ENCODE measurements at regions not wholly inside any gene's neighbourhood (a gene's known extent, or its start where the extent isn't known, plus 50 kb on each side); places are given as distances from the start of the nearest gene placed in this dataset.
"Not testable (repeated sequence)": the region's sequence is repeated elsewhere in the genome, so short reads cannot be mapped to it uniquely, and the experiment has no call there.

DNA sequence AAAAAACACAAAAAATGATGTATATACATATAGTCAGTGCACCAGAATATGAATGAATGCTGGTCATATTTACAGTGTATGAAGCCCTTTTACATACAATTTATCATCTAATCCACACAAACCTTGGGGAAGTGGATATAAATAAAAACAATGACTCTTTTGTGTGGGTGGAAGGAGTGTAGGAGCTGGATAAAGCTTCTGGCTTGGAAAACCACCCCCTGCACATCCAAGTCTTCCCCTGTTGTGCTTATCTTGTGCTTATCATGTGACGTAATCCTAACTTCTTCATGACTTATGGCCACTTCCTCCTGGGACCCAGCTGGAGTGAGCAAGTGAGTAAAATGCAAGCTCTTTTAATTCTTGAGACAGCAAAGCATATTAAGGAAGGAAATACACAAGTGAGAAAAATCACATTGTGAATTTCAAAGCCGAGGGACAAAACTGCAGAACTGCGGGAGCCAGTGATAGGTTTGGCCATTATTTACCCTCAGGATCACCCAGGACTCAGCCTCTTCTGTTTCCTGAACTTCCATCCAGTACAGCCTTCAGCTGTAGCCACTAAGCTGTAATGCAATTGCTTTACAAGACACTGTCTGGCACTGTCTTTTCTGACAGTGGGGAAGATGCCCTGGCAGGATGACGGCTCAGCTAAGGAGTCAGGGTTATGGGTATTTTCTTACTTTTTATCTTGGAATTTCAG, 104.0 kb upstream of the PPM1J start:
- DNase-seq (ENCODE audit: low spot score): no peak

DNA sequence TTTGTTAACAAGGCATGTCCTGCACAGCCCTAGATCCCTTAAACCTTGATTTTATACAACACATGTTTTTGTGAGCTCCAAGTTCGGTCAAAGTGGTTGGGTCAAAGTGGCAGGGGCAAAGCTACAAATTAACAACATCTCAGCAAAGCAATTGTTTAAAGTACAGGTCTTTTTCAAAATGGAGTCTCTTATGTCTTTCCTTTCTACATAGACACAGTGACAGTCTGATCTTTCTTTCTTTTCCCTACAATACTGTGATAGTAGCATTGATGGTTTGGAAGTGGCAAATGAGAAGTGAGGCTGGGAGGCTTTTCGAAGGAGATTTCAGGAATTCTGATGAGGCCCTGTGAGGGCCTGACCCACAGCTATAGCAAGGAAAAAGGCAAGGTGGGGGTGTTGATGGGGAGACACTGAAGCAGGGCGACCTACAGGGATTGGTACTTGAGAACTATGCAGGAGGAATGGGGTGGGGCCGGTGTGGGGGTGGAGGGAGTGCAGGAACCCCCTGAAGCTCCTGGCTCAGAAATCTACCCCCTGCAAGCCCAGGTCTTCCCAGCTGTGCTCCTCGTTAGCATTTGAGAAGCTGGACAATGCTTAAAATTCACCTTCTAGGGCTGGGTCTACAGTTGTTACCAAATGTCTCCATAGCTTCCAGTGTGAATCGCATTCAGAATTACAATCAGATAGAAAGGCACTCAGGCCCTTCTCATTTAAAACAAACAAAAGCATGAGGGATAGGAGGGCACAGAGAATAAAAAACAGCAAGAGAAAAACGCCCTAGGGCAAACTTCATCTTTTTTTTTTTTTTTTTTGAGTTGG, 102.6 kb upstream of the PPM1J start:
- DNase-seq (ENCODE audit: low spot score): no peak

DNA sequence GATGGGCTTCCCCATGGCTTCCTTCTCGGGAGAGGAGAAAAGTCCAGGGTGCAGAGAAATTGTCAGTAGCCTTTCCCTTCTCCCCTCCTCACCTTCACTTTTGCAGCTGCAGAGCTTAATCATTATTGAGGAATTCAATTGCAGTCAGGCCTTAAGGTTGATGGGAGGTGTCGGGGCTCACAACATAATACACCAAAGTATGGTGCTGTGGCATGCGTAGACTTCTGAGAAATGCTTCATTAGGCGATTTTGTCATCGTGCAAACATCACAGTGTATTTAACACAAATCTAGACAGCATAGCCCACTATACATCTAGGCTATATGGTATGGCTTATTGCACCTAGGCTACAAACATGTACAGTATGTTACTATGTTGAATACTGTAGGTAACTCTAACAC, 100.2 kb upstream of the PPM1J start:
- no peak for DNase-seq (ENCODE audit: low spot score)

DNA sequence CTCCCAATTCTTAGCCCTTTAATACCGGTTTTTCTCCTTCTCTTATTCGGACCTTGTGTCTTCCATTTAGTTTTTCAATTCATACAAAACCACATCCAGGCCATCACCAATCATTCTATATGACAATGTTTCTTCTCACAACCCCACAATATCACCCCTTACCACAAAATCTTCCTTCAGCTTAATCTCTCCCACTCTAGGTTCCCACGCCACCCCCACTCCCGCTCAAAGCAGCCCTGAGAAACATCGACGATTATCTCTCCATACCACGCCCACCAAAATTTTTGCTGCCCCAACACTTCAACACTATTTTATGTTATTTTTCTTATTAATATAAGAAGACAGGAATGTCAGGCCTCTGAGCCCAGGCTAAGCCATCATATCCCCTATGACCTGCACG, 99.5 kb upstream of the PPM1J start:
- DNase-seq (ENCODE audit: low spot score): not testable (repeated sequence)

DNA sequence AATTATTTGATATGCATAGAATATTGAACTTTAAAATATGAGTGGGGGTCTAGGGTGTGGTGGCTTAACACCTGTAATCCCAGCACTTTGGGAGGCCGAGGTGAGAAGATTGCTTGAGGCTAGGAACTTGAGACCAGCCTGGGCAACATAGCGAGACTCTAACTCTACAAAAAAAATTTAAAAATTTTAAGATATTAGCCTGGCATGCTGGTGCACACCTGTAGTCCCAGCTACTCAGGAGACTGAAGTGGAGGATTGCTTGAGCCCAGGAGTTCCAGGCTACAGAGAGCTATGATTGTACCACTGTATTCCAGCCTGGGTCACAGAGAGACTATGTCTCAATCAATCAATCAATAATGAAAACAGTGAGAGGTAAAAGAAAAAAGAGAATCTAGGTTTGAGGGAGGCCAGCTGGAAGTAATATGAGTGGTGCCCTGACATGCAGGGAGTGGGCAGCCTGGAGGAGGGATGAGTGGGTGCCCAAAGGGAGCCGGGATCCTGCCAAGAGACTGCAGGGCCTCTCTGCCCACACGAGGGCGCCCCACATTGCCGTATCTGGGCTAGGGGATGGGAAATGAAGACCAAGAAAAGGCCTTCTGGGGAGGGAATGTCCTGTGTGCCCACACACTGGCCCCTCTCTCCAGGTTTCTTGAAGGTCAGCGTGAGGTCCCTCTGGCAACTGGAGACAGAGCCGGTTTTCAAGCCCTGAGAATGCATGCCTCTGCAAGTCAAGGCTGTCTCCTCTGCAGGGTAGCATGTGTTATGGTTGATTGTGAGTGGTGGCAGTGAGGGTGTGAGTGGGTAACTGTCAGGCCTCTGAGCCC, 93.9 kb upstream of the PPM1J start:
- DNase-seq (ENCODE audit: low spot score): peak; percentile 50

DNA sequence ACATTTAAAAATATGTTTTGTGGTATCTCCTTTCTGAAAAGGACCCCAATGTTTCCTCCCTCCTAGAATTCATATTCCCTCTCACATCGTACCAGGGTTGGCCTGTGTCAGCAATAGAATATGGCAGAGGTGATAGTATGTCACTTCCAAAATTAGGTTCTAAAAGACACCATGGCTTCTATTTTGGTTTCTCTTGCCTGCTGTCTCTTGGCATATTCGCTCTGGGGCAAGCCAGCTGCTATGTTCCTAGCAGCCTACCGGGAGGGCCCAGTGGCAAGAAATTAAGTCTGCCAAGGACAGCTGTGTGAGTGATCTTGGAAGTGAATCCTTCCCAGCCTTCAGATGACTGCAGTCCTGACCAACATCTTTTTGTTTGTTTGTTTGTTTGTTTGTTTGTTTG, 92.9 kb upstream of the PPM1J start:
- no peak for DNase-seq (ENCODE audit: low spot score)

DNA sequence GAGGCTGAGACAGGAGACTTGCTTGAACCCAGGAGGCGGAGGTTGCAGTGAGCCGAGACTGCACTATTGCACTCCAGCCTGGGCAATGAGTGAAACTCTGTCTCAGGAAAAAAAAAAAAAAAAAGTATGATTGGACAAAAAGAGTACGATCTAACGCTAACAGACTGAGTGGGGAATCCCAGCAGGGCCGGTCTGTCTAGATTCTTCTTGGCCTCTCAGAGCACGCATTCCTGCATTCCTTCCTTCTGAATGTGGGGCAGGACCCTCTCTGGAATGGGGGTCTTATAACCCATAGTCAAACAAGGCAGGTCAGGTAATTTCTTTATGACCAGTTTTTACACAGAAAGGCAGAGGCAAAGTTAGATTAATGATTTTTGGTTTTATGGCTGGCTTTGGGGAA, 92.0 kb upstream of the PPM1J start:
- no peak for DNase-seq (ENCODE audit: low spot score)

DNA sequence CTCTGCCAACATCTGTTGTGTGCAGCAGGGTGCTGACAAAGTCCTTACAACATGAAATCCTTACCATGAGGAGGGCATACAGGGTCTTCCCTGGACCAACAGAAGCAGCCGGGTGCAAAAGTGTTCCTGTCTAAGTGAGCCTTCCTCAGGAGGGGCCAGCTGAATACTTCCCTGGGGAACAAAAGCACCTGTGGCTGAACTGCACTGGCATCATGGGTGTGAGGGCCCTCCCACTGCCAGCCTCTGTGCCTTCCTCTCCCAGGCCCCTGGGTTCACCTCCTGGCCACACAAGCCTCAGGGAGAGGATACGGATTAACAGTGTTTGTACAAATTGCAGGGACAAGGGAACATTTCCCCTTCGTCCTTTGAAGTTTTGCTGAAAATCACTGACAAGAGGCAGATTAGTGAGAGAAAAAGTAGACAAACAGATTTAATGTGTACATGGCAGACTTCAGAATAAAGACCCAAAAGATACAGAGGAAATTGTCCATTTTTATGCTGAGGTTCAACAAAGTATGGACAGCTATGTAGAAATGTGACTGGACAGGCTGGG, 91.0 kb upstream of the PPM1J start:
- no peak for DNase-seq (ENCODE audit: low spot score)

DNA sequence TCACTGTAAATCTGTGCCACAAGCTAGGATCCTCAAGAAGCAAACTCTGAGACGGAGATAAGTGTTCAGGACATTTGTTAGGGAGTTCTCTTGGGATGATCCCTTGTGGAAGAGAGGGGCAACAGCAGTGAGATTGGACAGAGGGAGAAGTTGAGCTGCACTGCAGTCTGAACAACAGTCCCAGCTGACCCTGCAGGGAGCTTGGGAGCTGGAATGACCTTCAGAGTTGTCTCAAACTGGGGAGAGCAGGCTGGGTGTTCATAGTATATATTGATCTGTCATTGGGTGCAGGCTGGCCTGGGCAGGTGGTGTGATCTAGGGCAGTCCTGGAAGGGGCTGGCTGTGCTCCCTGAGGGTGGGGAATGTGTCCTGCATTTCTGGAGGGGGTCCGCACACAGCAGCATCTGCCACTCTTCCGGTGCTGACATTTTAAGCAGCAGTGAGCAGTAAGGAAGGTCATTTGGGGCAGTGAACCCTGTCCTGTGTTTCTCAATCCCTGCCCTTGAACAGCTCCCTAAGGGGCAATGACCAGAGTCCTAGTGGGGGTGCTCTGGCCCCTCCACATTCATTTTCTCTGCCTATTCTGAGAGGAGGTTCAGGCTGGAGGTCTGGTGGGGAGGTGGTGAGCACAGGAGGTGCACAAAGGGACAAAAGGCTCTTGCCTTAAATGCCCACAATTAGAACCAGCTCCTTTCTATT, 90.2 kb upstream of the PPM1J start:
- no peak for DNase-seq (ENCODE audit: low spot score)

DNA sequence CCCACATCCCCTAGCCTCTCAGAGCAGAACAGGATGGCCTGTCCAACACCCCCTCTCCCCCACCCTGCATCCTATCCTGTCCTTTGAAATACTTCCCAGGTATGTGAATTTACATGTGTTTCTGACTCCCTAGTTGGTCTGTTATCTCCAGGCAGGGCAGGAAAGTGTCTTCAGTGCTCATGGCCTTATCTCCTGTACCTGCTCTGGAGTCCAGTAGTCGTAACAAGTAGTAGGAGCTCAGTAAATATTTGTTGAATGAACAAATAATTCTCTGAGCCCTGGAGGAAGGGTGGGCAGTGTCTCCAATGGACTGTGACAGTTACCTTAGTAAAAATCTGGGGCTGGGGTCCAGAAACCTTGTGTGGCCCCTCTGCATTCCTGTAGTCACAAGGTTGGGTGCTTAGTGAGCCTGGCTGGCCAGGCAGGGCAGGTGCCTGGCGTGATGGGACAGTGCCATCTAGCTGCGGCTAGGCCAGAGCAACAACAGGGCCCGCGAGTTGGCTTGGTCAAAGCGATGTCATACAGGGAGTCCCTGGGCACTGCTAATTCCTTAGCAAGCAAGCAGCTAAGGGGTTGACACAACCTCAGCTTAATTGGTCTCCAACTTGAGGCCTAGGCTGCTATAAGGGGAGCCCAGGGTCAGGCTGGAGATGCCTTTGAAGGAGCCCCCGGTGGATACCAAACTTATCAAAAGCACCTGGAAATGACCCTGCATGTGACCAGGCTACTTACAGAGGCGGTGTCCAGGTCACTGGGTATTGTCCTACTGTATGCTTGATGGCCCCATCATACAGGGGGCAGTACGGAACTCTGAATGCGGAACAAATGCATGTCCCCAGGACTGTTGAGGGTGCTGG, 89.0 kb upstream of the PPM1J start:
- DNase-seq (ENCODE audit: low spot score): peak; percentile 62

DNA sequence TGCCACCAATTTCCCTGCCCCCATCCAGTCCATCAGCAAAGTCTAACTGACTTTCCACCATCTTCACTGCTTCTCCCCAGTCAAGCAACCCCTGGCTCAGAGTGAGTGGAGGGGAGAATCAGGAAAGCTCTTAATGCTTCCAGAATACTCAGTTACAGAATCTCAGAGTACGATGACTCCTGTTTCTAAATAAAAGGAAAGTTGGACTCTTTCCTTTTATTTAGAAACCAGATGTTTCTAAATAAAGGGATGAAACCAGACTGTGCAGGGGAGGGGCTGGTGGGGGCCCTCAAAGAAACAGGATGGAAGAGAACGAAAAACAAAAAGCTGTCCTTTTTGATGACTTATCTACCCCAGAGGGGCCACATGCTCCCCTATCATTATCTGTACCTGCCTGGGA, 85.2 kb upstream of the PPM1J start:
- DNase-seq (ENCODE audit: low spot score): no peak

DNA sequence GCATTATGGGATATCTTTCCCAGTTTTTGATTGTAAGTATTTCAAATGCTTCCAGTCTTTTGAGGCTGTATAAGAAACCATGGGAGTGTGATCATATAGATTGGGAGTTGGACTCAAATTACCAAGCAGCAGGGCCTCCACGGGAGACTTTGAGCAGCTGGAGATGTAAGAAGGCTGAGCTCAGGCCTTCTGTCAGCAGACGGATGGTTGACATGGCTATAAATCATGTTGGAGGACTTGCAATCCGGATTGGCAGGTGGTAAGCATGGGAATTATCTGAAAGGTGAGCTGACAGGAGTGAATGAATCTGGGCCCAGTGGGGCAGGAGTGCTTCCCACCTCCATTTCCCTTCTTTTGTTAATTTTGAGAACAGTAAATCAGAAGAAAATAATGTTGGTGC, 83.2 kb upstream of the PPM1J start:
- no peak for DNase-seq (ENCODE audit: low spot score)

DNA sequence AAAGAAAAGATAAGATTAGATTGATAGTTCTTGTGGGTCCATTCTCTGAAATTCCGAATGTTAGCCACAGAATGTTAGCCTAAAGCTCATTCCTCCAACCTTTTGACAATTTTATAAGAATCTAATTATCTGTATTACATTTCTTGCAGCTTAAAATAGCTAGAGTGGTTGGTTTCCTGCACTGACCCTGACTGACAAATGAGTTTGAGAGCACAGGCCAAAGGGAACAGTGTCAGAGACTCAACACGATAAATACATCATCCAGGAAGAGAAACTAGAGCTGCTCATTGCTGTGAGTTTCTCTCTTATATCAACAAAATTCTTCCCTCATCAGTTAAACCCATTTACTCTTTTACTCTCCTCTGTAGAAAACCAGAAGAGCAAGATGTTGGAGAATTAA, 82.1 kb upstream of the PPM1J start:
- no peak for DNase-seq (ENCODE audit: low spot score)

DNA sequence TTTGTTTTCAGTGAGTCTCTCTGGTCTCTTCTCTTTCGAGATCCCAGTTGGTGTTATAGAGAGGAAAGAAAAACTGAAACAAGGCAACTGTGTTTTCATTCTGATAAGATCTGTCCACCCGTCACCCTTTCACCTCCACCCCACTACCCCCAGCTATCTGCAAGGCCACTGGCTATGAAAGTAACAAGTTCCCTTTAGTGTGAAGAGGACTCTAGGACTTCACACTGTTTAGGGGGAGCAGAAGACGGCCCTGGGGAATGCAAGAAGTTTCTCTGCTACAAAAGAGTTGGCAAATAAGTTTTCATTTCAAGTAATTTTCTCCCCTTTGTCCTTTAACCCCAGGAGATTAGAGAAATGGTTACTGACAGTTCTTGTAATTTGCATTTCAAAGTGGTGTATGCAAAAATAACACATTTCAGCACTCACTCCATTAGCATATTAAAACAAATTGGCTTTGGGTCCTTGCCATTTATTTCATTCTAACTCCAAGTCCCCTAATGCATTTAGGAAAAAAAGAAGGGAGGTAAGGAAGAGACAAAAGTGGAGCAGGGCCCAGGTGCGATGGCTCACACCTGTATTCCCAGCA, 79.6 kb upstream of the PPM1J start:
- DNase-seq (ENCODE audit: low spot score): no peak

DNA sequence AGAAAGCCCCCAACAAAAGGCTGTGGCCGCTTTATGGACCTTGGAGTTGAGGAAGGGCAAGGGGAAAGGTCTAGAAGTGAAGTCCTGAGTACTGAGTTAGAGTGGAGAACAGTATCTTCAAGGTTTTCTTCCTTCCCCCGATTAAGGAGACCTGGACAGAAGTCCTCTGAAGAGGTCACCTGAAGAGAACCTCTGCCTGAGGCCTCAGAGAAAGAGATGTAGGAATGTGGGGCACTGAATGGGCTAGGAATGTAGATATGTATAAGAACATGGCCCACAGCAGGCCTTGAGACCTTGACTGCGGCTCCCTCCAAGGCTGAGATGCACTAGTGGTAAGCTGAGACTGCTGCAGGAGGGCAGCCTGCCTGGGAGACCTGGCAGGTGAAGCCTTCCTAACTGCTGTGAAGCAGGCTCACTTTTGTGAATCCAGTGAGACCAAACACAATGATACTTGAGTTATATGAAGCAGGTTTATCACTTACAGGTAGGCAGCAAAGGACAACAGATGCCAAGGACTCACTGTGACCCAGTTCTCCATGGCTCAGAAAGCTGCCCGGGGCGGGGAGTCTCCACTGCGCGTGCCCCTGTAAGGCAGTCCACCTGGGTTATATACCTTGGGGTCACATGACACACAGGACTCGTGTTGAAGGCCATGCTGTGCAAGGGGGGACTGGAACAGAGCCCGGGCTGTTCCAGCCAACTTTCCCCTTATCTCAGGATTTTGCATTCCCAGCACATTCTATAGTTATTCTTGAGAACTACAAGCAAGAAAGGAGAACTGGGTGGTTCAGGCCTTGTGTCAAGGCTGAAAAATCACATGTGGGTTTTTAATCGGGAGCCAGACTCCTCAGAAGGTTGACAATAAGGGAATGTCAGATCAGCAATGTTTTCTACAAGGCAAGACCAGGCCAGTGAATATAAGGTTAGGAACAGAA, 78.8 kb upstream of the PPM1J start:
- no peak for DNase-seq (ENCODE audit: low spot score)

DNA sequence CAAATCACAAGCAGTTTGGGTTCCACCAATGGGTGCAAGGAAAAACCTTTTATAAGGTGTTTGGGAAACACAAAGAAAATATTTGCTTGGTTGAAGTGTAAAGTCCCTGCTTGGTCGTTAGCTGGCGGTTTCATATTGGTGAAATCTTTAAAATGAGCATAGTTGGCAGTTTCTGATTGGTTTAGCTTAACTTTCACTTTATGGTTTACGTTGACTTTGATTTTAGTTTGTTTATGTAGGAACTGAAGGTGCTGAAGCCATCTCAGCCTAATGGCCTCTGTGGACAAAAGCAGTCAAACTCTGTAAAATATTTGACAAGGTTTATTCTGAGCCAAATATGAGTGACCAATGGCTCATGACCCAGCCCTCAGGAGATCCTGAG, 76.6 kb upstream of the PPM1J start:
- no peak for DNase-seq (ENCODE audit: low spot score)

DNA sequence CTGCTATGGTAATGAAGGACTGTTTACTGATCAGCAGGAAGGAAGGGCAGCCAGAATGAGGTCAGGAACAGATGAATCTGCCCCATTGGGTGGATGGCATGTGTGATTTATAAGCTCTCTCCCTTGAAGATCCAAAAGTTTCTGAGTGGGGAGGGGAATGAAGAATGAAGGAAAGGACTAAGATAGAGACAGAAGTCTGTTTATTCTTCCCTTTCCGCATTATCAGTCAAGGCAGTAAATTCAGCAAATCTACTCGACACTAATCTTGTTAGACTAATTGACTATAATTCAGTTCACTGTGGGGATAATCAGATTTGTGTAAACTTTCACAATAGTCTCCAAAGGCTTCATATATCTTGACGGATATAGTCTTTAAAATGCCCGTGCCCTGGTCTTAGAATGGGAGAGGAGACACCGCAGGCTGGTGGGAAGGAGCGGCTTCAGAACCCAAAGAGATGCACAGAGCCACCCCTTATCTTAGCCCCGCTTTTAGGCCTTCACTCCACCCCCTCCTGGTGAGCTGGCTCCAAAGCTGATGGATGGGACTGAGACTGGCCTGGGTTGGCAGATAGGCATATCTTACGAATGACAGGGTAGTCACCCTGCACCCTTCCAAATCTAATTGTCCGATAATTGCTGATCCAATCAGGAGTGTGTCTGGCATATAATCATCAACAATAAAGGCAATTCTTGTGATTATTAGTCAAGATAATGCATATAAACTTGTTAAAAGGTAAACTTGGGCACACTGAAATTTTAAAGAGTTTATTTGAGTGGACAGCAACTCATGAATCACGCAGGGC, 76.0 kb upstream of the PPM1J start:
- DNase-seq (ENCODE audit: low spot score): no peak

DNA sequence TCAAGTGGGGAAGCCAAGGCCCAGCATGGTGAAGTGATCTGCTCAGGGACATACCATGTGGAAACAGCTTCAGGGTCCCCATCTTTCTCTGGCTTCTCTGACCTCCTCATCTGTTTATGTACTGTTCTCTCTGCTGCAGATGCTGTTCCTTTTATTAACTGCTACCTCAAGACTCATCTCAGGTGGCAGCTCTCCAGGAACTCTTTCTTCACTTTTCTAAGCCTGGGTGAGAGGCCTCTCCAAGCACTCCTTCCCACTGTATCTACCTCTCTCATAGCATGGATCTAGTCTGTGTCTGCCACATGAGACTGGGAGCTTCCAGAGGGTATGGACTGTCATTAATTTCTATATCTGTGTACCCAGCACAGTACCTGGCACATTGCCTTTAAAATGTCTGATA, 73.4 kb upstream of the PPM1J start:
- DNase-seq (ENCODE audit: low spot score): no peak

DNA sequence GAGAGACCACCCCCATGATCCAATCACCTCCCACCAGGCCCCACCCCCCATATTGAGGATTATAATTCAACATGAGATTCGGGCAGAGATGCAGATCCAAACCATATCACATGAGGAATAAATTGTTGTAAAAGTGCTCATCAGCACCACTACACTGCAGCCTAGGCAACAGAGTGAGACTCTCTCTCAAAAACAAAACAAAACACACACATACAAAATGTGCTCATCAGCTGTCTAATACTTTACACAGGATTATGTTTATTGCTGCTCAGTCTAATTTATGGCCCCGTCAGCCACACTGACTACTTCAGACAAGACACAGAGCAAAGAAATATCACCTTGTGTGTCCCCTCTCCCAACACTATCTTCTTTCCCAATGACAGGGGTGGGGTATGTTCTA, 72.9 kb upstream of the PPM1J start:
- no peak for DNase-seq (ENCODE audit: low spot score)

All from putamen (tissue), 1 donor.